HL-60/S4 treated with phorbol 12-myristate 13-acetate at 8.2 ng/mL for 4 days and 3 days (cell line): ENCODE measurements at regions not wholly inside any gene's neighbourhood (a gene's known extent, or its start where the extent isn't known, plus 50 kb on each side); places are given as distances from the start of the nearest gene placed in this dataset.
"Not testable (repeated sequence)": the region's sequence is repeated elsewhere in the genome, so short reads cannot be mapped to it uniquely, and the experiment has no call there.

Experiments used
- in situ Hi-C: fragments of 300-500 bp; cut with MboI; formaldehyde crosslinking; loops from 2 replicates; pipeline ENCODE4 v1.15.0; 2022; ENCODE audit warnings: low sequenced_read_pairs

GRCh38 chr1:222012816-222013215 is 270.9 kb upstream of the DUSP10 start:
- in situ Hi-C loops = no loop called here

DNA sequence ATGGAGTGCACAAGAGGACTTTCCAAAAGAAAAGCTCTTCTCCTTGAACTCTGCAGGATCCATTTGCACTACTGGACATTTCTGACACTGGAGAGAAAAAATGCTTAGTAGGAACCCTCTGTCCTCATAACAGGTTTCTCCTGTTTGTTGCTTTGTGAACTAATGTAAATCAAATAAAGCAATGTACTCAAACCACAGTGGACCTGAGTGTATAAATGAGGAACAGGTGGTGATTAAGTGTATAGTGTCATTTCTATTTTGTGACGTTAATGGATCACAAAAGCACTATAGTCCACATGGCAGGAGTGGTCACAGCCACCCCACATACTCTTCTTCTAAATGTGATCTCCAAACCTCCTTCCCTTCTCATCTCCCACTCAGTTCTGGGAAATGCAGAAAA is 268.4 kb upstream of the DUSP10 start:
- in situ Hi-C loops = no loop called here

- in situ Hi-C loops = no loop called here
Measured at GRCh38 chr1:222009105-222009730, 267.3 kb upstream of the DUSP10 start.

DNA sequence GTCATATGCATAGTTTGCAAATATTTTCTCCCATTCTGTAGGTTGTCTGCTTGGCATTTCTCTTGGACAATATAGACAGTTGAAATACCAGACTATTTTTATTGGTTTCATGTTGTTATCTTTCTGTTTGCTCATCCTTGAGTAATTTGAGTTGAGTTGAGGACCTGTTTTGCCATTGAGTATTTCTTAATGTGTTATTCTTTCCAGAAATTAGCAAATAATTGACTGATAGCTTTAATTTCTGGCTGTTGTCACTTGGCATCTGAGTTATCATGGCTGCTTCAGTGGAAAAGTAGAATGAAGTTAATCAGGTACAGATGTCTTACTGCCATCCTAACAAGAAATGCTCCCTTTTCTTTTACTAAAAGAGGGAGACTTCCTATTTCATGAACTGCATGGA is 264.8 kb upstream of the DUSP10 start:
- in situ Hi-C loops = no loop called here

- in situ Hi-C loops = no loop called here
Measured at GRCh38 chr1:222004784-222005183, 262.9 kb upstream of the DUSP10 start.

GRCh38 chr1:222004034-222004433 is 262.1 kb upstream of the DUSP10 start:
- in situ Hi-C loops = no loop called here

DNA sequence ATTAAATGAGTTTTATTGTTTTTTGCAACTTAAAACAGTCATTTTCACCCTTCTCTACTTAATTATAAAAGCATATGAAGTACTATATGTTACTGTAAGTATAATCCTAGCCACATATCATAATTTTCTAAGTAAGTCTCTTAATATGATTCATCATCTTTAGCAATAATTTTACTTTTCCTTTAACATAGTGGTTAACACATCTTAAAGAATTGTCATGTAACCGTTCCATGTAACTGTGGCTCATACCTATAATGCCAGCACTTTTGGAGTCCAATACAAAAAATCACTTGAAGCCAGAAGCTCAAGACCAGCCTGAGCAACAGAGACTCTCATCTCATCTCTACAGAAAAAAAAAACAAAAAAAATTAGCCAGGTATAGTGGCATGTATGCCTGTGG is 260.6 kb upstream of the DUSP10 start:
- in situ Hi-C loops = no loop called here

- in situ Hi-C loops = no loop called here
Measured at GRCh38 chr1:222000131-222000530, 258.2 kb upstream of the DUSP10 start.

GRCh38 chr1:221998781-221999180 is 256.9 kb upstream of the DUSP10 start:
- in situ Hi-C loops = no loop called here

DNA sequence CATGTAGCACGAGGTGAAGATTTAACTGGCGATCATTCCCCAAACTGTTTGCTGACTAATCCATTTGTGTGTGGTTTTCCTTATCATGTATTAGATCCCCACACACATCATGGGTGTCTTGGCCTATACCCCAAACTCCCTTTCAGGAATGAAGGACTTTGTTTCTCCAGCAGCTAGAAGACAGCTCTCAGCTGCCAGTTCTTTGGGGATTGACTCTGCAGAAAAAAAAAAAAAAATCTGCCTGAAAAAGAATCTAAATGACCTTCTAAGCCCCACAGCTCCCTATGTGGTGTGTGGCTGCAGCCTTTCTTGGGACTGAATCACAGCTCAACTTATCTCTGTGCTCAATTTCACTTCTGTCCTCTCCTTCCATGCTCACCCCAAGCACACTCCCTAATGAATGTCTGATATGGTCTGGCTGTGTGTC is 256.3 kb upstream of the DUSP10 start:
- in situ Hi-C loops = no loop called here

DNA sequence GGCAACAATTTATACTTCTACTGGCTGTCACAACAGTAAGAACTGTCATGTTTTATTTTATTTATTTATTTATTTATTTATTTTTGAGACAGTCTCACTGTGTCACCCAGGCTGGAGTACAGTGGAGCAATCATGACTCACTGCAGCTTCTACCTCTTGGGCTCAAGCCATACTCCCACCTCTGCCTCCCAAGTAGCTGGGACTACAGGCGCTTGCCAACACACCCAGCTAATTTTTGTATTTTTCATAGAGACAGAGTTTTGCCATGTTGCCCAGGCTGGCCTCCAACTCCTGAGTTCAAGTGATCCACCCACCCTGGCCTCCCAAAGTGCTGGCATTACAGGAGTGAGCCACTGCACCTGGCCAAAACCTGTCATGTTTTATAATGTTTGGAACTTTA is 255.1 kb upstream of the DUSP10 start:
- in situ Hi-C loops = not testable (repeated sequence)

DNA sequence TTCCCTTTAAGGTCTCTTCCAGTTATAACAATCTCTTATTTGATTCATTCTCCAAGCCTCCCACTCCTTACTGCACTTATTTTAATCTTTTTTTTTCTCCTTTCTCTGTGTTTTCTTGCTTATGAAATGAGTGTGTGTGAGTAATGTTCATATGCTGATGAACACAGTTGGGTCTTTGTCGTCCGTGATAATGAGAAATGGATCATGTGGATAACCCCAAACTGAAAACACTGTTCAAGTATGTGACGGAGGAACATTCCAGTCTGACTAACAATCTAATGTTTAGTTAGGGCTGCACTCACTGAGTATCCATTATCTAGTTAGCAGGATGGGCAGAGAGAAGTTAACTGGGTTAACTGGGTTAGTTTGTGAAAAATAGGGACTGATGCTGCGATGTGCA is 253.1 kb upstream of the DUSP10 start:
- in situ Hi-C loops = no loop called here

- in situ Hi-C loops = no loop called here
Measured at GRCh38 chr1:221994274-221994698, 252.4 kb upstream of the DUSP10 start.

DNA sequence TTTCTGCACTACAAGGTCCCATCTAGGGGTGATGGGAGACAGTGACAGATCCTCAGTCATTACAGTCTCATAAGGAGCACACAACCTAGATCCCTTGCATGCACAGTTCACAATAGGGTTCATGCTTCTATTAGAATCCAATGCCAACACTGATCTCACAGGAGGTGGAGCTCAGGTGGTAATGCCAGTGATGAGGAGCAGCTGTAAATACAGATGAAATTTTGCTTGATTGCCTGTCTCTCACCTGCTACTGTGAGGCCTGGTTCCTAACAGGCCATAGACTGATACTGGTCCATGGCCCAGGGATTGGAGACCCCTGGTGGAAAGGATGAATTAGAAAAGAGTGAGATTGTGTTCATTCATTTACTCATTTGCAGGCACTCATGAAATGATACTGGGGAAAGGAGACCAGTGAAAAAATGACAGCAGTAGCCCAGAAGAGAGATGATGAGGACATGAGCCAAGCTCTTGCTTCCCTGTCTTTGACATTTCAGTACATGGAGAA is 251.6 kb upstream of the DUSP10 start:
- in situ Hi-C loops = no loop called here

GRCh38 chr1:221992427-221992826 is 250.5 kb upstream of the DUSP10 start:
- in situ Hi-C loops = no loop called here

DNA sequence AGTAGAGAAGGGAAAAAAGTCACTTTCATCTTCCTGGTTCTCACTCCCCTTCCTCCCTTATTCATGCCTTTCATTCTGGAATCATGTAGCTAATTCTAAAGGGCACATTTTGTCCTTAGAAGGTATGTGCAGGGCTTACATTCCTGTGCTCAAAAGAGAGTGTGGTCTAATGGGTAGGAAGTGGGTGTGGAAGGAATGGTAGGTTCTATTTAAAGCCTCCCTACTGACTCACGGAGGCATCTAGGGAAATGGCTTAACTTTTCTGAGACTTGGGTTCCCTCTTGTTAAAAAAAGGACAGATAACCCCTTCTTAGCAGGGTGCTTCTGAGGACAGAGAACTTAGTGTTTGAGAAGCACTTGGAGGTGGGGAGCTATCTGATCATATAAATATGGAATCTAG is 249.3 kb upstream of the DUSP10 start:
- in situ Hi-C loops = no loop called here

- in situ Hi-C loops = no loop called here
Measured at GRCh38 chr1:221989741-221990140, 247.9 kb upstream of the DUSP10 start.

DNA sequence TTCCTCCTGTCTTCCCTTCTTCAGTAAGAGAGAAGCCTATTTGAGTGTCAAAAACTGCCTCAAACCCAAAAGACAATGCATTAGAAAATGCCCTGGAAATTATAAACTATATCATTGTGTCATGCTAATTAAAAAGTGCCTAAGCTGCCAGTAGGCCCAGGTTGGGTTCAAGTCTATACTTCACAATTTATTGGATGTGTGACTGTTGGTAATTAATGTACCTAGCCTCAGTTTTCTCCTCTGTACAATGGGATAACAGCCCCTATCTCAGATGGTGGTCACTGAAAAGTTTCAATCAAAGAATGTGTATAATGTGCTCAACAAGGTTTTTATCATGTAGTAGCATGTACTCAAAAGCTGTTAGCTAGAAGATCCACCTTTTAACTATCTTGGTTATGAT is 246.9 kb upstream of the DUSP10 start:
- in situ Hi-C loops = no loop called here

GRCh38 chr1:221987860-221988520 is 246.1 kb upstream of the DUSP10 start:
- in situ Hi-C loops = no loop called here

GRCh38 chr1:221983444-221983843 is 241.6 kb upstream of the DUSP10 start:
- in situ Hi-C loops = no loop called here

- in situ Hi-C loops = no loop called here
Measured at GRCh38 chr1:221981461-221981860, 239.6 kb upstream of the DUSP10 start.

GRCh38 chr1:221979444-221980032 is 237.6 kb upstream of the DUSP10 start:
- in situ Hi-C loops = no loop called here
